Ovary (tissue), 7 donors: ENCODE measurements at regions not wholly inside any gene's neighbourhood (a gene's known extent, or its start where the extent isn't known, plus 50 kb on each side); places are given as distances from the start of the nearest gene placed in this dataset.

ENCODE experiments used
- DNase-seq, 5 donors: peaks; one replicate each; pipeline ENCODE4 v3.0.0-alpha.2; 2019 to 2020
- H3K27ac ChIP-seq, 2 donors: fragments of 200-600 bp; one replicate each; pipeline versions ENCODE4 v1.5.1 to v1.8.0; 2019 to 2022
- H3K27me3 ChIP-seq: fragments of 200-600 bp; one replicate; pipeline ENCODE4 v1.8.0; 2022
- H3K36me3 ChIP-seq: fragments of 200-600 bp; sonication (generic); one replicate; pipeline ENCODE4 v1.5.1; 2019
- H3K4me1 ChIP-seq: one replicate; pipeline ENCODE4 v1.8.1; 2013; ENCODE audit warnings: mild to moderate bottlenecking, moderate library complexity; ENCODE audit not compliant: insufficient read depth
- H3K4me3 ChIP-seq: fragments of 200-600 bp; sonication (generic); one replicate; pipeline ENCODE4 v1.5.1; 2017
- H3K9me3 ChIP-seq, 2 donors: fragments of 200-600 bp in 1 of 2; sonication (generic) in 1 of 2; one replicate each; pipeline versions ENCODE4 v1.5.1 to v1.8.1; 2013 to 2019; ENCODE audit warnings: mild to moderate bottlenecking in 1 of 2, moderate library complexity in 1 of 2
- EP300 ChIP-seq: sonication (generic); formaldehyde crosslinking; IDR thresholded peaks from one replicate; pipeline ENCODE4 v1.6.1; 2017; ENCODE audit warnings: antibody characterized with exemption
- POLR2A ChIP-seq: fragments of 450-650 bp; IDR thresholded peaks from one replicate; pipeline ENCODE4 v1.6.1; 2017; ENCODE audit warnings: antibody characterized with exemption, mild to moderate bottlenecking, moderate library complexity
- WGBS, 3 donors: extraction: QIAGEN DNeasy Blood & Tissue Kit in 1 of 3; methylation state at CpG; one replicate each; pipeline versions ENCODE4 v1.1.5 to v1.1.7; 2013 to 2017; 5-methylcytosine and 5-hydroxymethylcytosine counted together
- intact Hi-C, 4 donors: fragments of 100-400 bp; cut with DNase I; formaldehyde crosslinking; loops; one replicate each; pipeline versions ENCODE4 v1.11.0 to v1.15.1; 2022 to 2023
- TF ChIP-seq, protein P1 (sequence below), 3 donors: fragments of 450-650 bp in 2 of 3; fragments of 200-600 bp in 1 of 3; IDR thresholded peaks; one replicate each; pipeline versions ENCODE4 v1.5.1 to v1.8.0; 2016 to 2022; ENCODE audit warnings: antibody characterized with exemption in 3 of 3, mild to moderate bottlenecking in 1 of 3
- donor health status: DM: no; HTN: no; CAD: no; lungs with moderate emphysema.
- donor health status: DM: no; HTN: no; CAD: no.
- donor health status: Bipolar disorder and iron deficiency.
- donor health status: DM: no; HTN: no; CAD: no.
- donor health status: DM: yes; HTN: yes; CAD: no.

DNA sequence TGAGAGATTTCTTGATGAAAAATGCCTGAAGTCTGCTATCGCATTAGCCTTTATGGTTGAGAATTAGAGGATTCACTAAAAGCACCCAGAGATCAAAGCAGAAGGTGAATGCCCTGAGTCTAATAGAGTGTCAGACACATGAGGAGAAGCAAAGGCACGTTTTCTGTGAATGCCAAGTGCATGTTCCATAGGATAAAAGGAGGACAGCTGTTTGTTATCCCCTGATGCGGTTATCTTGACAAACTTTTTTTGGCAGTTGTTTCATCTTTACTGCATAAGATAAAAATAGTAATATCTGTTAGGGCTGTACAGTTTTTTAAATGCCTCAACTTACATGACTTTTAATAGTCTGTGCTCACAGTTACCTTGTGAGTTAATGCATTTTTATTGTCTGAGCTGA, 65.3 kb upstream of the CD96 start:
- no peak for TF ChIP-seq EP300
- TF ChIP-seq POLR2A = no peak
- TF ChIP-seq, protein P1, sequence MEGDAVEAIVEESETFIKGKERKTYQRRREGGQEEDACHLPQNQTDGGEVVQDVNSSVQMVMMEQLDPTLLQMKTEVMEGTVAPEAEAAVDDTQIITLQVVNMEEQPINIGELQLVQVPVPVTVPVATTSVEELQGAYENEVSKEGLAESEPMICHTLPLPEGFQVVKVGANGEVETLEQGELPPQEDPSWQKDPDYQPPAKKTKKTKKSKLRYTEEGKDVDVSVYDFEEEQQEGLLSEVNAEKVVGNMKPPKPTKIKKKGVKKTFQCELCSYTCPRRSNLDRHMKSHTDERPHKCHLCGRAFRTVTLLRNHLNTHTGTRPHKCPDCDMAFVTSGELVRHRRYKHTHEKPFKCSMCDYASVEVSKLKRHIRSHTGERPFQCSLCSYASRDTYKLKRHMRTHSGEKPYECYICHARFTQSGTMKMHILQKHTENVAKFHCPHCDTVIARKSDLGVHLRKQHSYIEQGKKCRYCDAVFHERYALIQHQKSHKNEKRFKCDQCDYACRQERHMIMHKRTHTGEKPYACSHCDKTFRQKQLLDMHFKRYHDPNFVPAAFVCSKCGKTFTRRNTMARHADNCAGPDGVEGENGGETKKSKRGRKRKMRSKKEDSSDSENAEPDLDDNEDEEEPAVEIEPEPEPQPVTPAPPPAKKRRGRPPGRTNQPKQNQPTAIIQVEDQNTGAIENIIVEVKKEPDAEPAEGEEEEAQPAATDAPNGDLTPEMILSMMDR (IDR thresholded peaks at IDR 0.05) = no peak
- peaks cover 3% of the 10 kb centered on the region for H3K4me1 ChIP-seq
- intact Hi-C loops = no loop called here
- no peaks in the 10 kb centered on the region for H3K27me3 ChIP-seq
- no peaks in the 10 kb centered on the region for H3K36me3 ChIP-seq
- H3K4me3 ChIP-seq = no peak overlapping the region
- no peak for DNase-seq
- 59 to 75% (median 65%) methylated on average over 3 of the region's 3 CpGs for WGBS, 3 donors
- H3K9me3 ChIP-seq = no peaks in the 10 kb centered on the region
- H3K27ac ChIP-seq = no peak overlapping the region

DNA sequence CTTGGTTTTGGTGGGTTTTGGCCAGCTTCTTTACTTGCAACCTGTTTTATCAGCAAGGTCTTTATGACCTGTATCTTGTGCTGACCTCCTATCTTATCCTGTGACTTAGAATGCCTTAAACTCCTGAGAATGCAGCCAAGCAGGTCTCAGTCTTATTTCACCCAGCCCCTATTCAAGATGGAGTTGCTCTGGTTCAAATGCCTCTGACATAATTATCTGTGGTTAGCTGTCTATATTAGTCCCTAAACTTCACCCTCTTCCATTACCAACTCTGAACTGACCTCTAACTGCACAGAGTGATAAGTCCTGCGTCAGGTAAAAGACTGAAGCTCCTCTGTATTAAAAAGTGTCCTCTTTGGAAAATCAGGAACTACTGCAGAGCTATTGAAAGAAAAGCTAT, 61.9 kb upstream of the CD96 start:
- TF ChIP-seq, protein P1 (IDR thresholded peaks at IDR 0.05) = no peak
- TF ChIP-seq EP300 (no peak), POLR2A (no peak)
- Histone ChIP-seq H3K27ac (no peak overlapping the region), H3K4me3 (no peak overlapping the region), H3K4me1 (peaks cover 5% of the 10 kb centered on the region), H3K27me3 (no peaks in the 10 kb centered on the region), H3K9me3 (no peaks in the 10 kb centered on the region), H3K36me3 (no peaks in the 10 kb centered on the region)
- no peak for DNase-seq
- WGBS, 3 donors = 97 to 100% (median 97%) methylated on average over 1 of the region's 1 CpG
- intact Hi-C loops = no loop called here

DNA sequence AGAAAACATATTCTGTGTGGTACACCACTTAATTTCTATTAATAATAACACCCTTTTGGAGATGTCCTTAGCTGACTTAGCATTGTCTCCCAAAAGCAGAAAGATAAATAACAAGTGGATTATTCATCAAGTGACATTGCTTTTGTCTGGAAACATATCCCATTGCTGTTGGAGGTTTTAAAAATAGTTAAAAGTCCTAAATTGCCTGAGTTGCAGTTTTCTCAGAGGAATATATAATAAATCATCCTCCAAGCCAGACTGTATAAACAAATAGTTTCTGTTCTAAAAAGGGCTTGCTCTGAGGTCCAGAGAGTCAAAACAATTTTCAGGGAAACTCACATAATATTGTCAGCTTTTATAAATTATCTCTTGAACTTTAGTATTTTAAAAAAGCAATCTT, 60.4 kb upstream of the CD96 start:
- no peak overlapping the region for H3K27ac ChIP-seq
- H3K27me3 ChIP-seq = no peaks in the 10 kb centered on the region
- H3K36me3 ChIP-seq = no peaks in the 10 kb centered on the region
- H3K4me1 ChIP-seq = peaks cover 5% of the 10 kb centered on the region
- TF ChIP-seq POLR2A (no peak), EP300 (no peak)
- TF ChIP-seq, protein P1 (IDR thresholded peaks at IDR 0.05) = no peak
- no peaks in the 10 kb centered on the region for H3K9me3 ChIP-seq
- DNase-seq = no peak
- no peak overlapping the region for H3K4me3 ChIP-seq
- intact Hi-C loops = no loop called here

DNA sequence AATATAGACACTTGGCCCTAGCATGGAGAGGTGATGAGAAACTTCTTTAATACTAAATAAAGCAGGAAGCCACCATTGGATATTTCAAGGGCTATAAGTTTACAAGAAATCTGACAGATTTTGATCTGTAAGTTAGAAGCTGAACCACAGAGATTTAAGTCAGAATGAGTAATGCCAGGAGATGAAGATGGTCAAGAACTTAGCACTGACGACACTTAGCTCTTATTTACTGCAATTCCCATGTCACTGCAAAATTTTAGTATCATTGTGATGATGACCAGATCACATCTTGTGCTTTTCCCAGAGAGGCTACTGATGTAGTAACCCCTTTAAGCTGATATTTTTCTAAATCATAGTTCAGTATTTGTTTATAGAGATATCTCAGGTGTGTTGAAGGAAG, 59.4 kb upstream of the CD96 start:
- Histone ChIP-seq H3K27ac (no peak overlapping the region), H3K4me1 (peaks cover 5% of the 10 kb centered on the region), H3K36me3 (no peaks in the 10 kb centered on the region), H3K27me3 (no peaks in the 10 kb centered on the region), H3K4me3 (no peak overlapping the region), H3K9me3 (no peaks in the 10 kb centered on the region)
- intact Hi-C loops = no loop called here
- no peak for DNase-seq
- 89 to 96% (median 93%) methylated on average over 1 of the region's 1 CpG for WGBS, 3 donors
- TF ChIP-seq EP300 (no peak), POLR2A (no peak)
- TF ChIP-seq, protein P1 (IDR thresholded peaks at IDR 0.05) = no peak

DNA sequence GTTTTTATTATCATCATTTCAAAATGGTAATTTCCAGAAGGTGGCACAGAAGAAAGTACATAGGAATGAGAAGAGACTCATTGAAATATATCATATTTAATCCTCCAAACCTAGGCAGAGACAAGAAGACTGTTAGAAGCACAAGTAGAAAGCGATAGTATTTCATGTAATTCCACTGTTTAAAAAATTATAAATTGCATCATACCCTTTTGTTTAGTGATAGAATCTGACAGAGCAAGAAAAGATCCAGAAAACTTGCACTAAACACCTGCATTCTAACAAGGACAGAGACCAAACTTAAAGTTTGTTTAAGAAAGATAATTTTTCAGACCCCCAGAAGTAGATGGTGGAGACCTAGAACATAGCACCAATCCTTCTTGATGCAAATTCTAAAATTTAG, 56.9 kb upstream of the CD96 start:
- Histone ChIP-seq H3K36me3 (no peaks in the 10 kb centered on the region), H3K27me3 (no peaks in the 10 kb centered on the region), H3K4me1 (peaks cover 5% of the 10 kb centered on the region), H3K9me3 (no peaks in the 10 kb centered on the region), H3K4me3 (no peak overlapping the region), H3K27ac (no peak overlapping the region)
- no peak for DNase-seq
- 33 to 39% (median 36%) methylated on average over 1 of the region's 1 CpG for WGBS, 3 donors
- intact Hi-C loops = no loop called here
- TF ChIP-seq, protein P1 (IDR thresholded peaks at IDR 0.05) = no peak
- TF ChIP-seq EP300 (no peak), POLR2A (no peak)
